Peyer's patch (tissue), 4 donors: ENCODE measurements at regions not wholly inside any gene's neighbourhood (a gene's known extent, or its start where the extent isn't known, plus 50 kb on each side); places are given as distances from the start of the nearest gene placed in this dataset.

ENCODE experiments used
- DNase-seq, 3 donors: peaks; one replicate each; pipeline ENCODE4 v3.0.0-alpha.2; 2017 to 2019
- H3K27ac ChIP-seq, 4 donors: fragments of 200-600 bp; sonication (generic); one replicate each; pipeline ENCODE4 v1.5.1; 2016 to 2019
- H3K27me3 ChIP-seq, 2 donors: fragments of 200-600 bp; sonication (generic); one replicate each; pipeline ENCODE4 v1.5.1; 2019
- H3K36me3 ChIP-seq, 3 donors: fragments of 200-600 bp; sonication (generic); one replicate each; pipeline ENCODE4 v1.5.1; 2016 to 2019
- H3K4me1 ChIP-seq, 4 donors: fragments of 200-600 bp; sonication (generic); one replicate each; pipeline ENCODE4 v1.5.1; 2016 to 2019
- H3K4me3 ChIP-seq, 4 donors: fragments of 200-600 bp; sonication (generic); 1 replicate in 3 of 4; 2 replicates in 1 of 4; pipeline ENCODE4 v1.5.1; 2016 to 2019; ENCODE audit warnings: mild to moderate bottlenecking in 1 of 4
- H3K9me3 ChIP-seq, 4 donors: fragments of 200-600 bp; sonication (generic); one replicate each; pipeline ENCODE4 v1.5.1; 2016 to 2019; ENCODE audit warnings: mild to moderate bottlenecking in 1 of 4
- CTCF ChIP-seq, 6 experiments: fragments of 450-650 bp in 4 of 6; fragments of 200-600 bp in 2 of 6; sonication (generic) in 1 of 6; IDR thresholded peaks; one replicate each; pipeline ENCODE4 v1.5.1; 2017 to 2019; ENCODE audit warnings: antibody characterized with exemption in 6 of 6, mild to moderate bottlenecking in 3 of 6, moderate library complexity in 1 of 6
- POLR2A ChIP-seq, 2 donors: fragments of 450-650 bp; IDR thresholded peaks; one replicate each; pipeline ENCODE4 v1.5.1; 2017; ENCODE audit warnings: antibody characterized with exemption in 2 of 2, mild to moderate bottlenecking in 2 of 2, moderate library complexity in 2 of 2

DNA sequence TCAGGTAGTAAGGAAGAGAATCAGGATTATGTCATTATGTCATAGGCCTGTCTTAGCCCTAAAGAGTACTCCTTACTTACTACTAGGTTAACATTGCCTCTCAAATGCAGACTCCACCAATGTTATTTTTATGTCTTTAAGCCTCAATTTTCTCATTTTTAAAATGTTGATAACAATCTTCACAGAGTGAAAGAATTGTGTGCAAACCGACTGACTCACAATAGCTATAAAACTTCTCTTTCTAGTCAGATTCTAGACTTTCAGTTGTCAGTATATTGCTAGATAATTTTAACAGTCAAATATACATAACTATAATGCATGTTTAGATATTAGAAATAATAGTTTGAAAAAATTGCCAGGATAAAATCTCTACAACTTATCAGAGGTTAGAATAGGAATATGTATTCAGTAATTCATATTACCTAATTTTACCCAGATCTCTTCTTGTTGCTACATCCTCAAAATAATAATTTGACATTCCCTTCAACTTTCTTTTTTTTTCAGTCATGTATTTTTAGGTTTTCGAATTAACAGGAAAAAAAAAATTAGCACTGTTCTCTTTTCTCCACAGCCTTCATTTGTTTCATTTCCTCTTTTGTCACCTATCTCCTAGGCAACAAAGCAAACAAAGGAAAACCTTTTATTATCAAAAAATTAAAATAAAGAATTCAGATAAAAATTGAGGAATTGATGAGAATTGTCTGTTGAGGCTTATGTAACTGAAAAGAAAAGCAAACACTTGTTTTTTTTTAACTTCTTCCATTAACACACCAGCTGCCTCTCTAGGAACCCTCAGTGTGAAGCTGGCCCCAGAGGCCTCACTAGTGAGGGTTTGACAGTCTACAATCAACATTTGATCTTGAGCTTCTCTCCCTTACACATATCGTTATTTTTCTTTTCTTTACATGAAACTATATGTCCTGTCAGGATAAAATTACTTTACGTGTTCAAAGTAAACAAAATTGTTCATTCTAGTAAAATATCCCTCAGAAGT, 279.0 kb downstream of the CALCRL start:
- Histone ChIP-seq H3K4me3 (no peak overlapping the region), H3K36me3 (no peaks in the 10 kb centered on the region), H3K9me3 (no peaks in the 10 kb centered on the region), H3K4me1 (no peaks in the 10 kb centered on the region), H3K27ac (no peak overlapping the region), H3K27me3 (no peaks in the 10 kb centered on the region)
- TF ChIP-seq CTCF (IDR thresholded peaks at IDR 0.05): no peak
- no peak for TF ChIP-seq POLR2A (IDR thresholded peaks at IDR 0.05)
- DNase-seq: no peak

DNA sequence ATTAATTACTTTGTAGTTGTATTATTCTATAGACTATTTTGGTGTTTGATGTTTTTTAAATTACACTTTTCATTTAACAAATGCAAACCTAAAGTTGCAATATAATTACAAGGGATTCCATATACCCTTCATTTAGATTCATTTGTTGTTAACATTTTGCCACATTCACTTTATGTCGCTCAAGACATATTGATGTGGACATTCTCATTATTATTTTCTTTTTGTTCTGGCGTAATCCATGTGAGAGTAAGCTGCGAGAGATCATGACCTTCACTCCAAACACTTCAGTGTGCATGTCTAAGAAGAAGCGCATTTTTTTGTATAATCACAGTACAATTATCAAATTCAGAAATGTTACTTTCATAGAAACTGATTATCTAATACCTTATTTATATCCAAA, 280.6 kb downstream of the CALCRL start:
- H3K9me3 ChIP-seq: no peaks in the 10 kb centered on the region
- no peak overlapping the region for H3K4me3 ChIP-seq
- H3K4me1 ChIP-seq: no peaks in the 10 kb centered on the region
- no peaks in the 10 kb centered on the region for H3K36me3 ChIP-seq
- TF ChIP-seq POLR2A (IDR thresholded peaks at IDR 0.05): no peak
- TF ChIP-seq CTCF (IDR thresholded peaks at IDR 0.05): no peak
- DNase-seq: no peak
- H3K27me3 ChIP-seq: no peaks in the 10 kb centered on the region
- H3K27ac ChIP-seq: no peak overlapping the region

- no peaks in the 10 kb centered on the region for H3K4me1 ChIP-seq
- no peak for DNase-seq
- H3K27me3 ChIP-seq: no peaks in the 10 kb centered on the region
- no peak overlapping the region for H3K4me3 ChIP-seq
- H3K27ac ChIP-seq: no peak overlapping the region
- no peaks in the 10 kb centered on the region for H3K36me3 ChIP-seq
- no peak for TF ChIP-seq POLR2A (IDR thresholded peaks at IDR 0.05)
- TF ChIP-seq CTCF (IDR thresholded peaks at IDR 0.05): no peak
- H3K9me3 ChIP-seq: no peaks in the 10 kb centered on the region
Measured at GRCh38 chr2:187165936-187166610, 282.0 kb downstream of the CALCRL start.

DNA sequence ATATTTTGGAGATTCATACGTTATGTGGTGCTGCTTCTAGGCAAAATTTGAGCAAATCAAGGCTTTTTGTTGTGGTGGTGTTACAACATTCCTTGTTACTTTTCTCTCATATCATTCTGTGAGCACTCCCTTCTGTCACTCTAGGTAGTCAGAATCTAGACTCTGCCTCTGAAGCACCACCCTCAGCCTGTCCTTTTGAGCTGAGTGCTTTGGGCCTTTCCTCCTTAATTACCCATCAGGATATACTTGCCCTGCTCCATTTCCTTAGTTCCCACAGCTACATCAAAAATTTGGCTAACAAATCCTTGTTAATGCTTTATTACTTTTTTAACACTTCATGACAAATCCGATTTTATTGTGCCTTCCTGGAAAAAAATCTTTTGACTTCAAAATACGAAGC, 289.6 kb downstream of the CALCRL start:
- DNase-seq: no peak
- H3K27me3 ChIP-seq: no peaks in the 10 kb centered on the region
- no peaks in the 10 kb centered on the region for H3K4me1 ChIP-seq
- no peak overlapping the region for H3K27ac ChIP-seq
- H3K9me3 ChIP-seq: peaks cover 0 to 7% (median 0%) of the 10 kb centered on the region in 4 donors
- H3K4me3 ChIP-seq: no peak overlapping the region
- no peaks in the 10 kb centered on the region for H3K36me3 ChIP-seq
- TF ChIP-seq CTCF (IDR thresholded peaks at IDR 0.05): no peak
- no peak for TF ChIP-seq POLR2A (IDR thresholded peaks at IDR 0.05)

- no peaks in the 10 kb centered on the region for H3K36me3 ChIP-seq
- peaks cover 0 to 7% (median 0%) of the 10 kb centered on the region in 4 donors for H3K9me3 ChIP-seq
- H3K27me3 ChIP-seq: no peaks in the 10 kb centered on the region
- no peak for TF ChIP-seq CTCF (IDR thresholded peaks at IDR 0.05)
- TF ChIP-seq POLR2A (IDR thresholded peaks at IDR 0.05): no peak
- H3K4me1 ChIP-seq: no peaks in the 10 kb centered on the region
- H3K27ac ChIP-seq: no peak overlapping the region
- no peak overlapping the region for H3K4me3 ChIP-seq
- DNase-seq: no peak
Measured at GRCh38 chr2:187157046-187157445, 291.0 kb downstream of the CALCRL start.
